Memory B cell (primary cell): ENCODE measurements at regions not wholly inside any gene's neighbourhood (a gene's known extent, or its start where the extent isn't known, plus 50 kb on each side); places are given as distances from the start of the nearest gene placed in this dataset.

Source experiments
- ATAC-seq: fragments of 150-1000 bp; cut with Tn5 transposase; 2 replicates; pipeline ENCODE4 v1.10.0; 2021; ENCODE audit warnings: low read depth, mild to moderate bottlenecking, moderate library complexity
- DNase-seq, 2 donors: peaks; one replicate each; pipeline ENCODE4 v3.0.0; 2022; ENCODE audit warnings: low spot score in 2 of 2
- H3K27ac Mint-ChIP-seq: one replicate; pipeline ENCODE4 v1.8.0; 2022; ENCODE audit warnings: mild to moderate bottlenecking, moderate library complexity, mixed read lengths
- H3K27me3 Mint-ChIP-seq: one replicate; pipeline ENCODE4 v1.8.0; 2022; ENCODE audit warnings: mixed read lengths
- H3K36me3 Mint-ChIP-seq: one replicate; pipeline ENCODE4 v1.8.0; 2022; ENCODE audit warnings: mild to moderate bottlenecking, mixed read lengths
- H3K4me1 Mint-ChIP-seq: one replicate; pipeline ENCODE4 v1.8.0; 2022; ENCODE audit warnings: mixed read lengths
- H3K4me3 Mint-ChIP-seq: one replicate; pipeline ENCODE4 v1.8.0; 2022; ENCODE audit warnings: mild to moderate bottlenecking, moderate library complexity, mixed read lengths
- H3K9me3 Mint-ChIP-seq: one replicate; pipeline ENCODE4 v1.8.0; 2022; ENCODE audit warnings: mixed read lengths

- Mint-ChIP-seq H3K9me3 (no peaks in the 10 kb centered on the region), H3K4me3 (no peak overlapping the region), H3K27ac (no peak overlapping the region), H3K27me3 (peaks cover 9% of the 10 kb centered on the region), H3K36me3 (no peaks in the 10 kb centered on the region), H3K4me1 (no peaks in the 10 kb centered on the region)
- DNase-seq, result no peak
- no peak for ATAC-seq
Measured at GRCh38 chr15:62933386-62933785, 109.2 kb upstream of the TPM1 start.

- peaks cover 13% of the 10 kb centered on the region for H3K27me3 Mint-ChIP-seq
- no peak overlapping the region for H3K27ac Mint-ChIP-seq
- no peaks in the 10 kb centered on the region for H3K36me3 Mint-ChIP-seq
- no peaks in the 10 kb centered on the region for H3K4me1 Mint-ChIP-seq
- H3K4me3 Mint-ChIP-seq, result no peak overlapping the region
- ATAC-seq (no peak), DNase-seq (no peak)
- no peaks in the 10 kb centered on the region for H3K9me3 Mint-ChIP-seq
Measured at GRCh38 chr15:62934236-62934971, 108.1 kb upstream of the TPM1 start.

GRCh38 chr15:62935300-62936081 is 107.1 kb upstream of the TPM1 start:
- Mint-ChIP-seq H3K36me3 (no peaks in the 10 kb centered on the region), H3K9me3 (no peaks in the 10 kb centered on the region), H3K4me1 (no peaks in the 10 kb centered on the region), H3K27me3 (peaks cover 13% of the 10 kb centered on the region), H3K4me3 (no peak overlapping the region), H3K27ac (no peak overlapping the region)
- ATAC-seq (no peak), DNase-seq (no peak)

- DNase-seq, result no peak
- H3K4me1 Mint-ChIP-seq, result no peaks in the 10 kb centered on the region
- no peaks in the 10 kb centered on the region for H3K9me3 Mint-ChIP-seq
- no peak overlapping the region for H3K27ac Mint-ChIP-seq
- no peak overlapping the region for H3K4me3 Mint-ChIP-seq
- no peaks in the 10 kb centered on the region for H3K36me3 Mint-ChIP-seq
- no peak for ATAC-seq
- H3K27me3 Mint-ChIP-seq, result peaks cover 23% of the 10 kb centered on the region
Measured at GRCh38 chr15:62938825-62939224, 103.7 kb upstream of the TPM1 start.

- no peaks in the 10 kb centered on the region for H3K36me3 Mint-ChIP-seq
- H3K9me3 Mint-ChIP-seq, result no peaks in the 10 kb centered on the region
- no peaks in the 10 kb centered on the region for H3K4me1 Mint-ChIP-seq
- no peak overlapping the region for H3K27ac Mint-ChIP-seq
- ATAC-seq (no peak), DNase-seq (no peak)
- H3K4me3 Mint-ChIP-seq, result no peak overlapping the region
- peaks cover 23% of the 10 kb centered on the region for H3K27me3 Mint-ChIP-seq
Measured at GRCh38 chr15:62940093-62940754, 102.3 kb upstream of the TPM1 start.

GRCh38 chr15:62940755-62941361 is 101.7 kb upstream of the TPM1 start:
- Mint-ChIP-seq H3K36me3 (no peaks in the 10 kb centered on the region), H3K4me3 (no peak overlapping the region), H3K9me3 (no peaks in the 10 kb centered on the region), H3K27me3 (peaks cover 20% of the 10 kb centered on the region), H3K27ac (no peak overlapping the region), H3K4me1 (no peaks in the 10 kb centered on the region)
- ATAC-seq (no peak), DNase-seq (no peak)

- Mint-ChIP-seq H3K27ac (no peak overlapping the region), H3K27me3 (peaks cover 23% of the 10 kb centered on the region), H3K9me3 (no peaks in the 10 kb centered on the region), H3K4me3 (no peak overlapping the region), H3K4me1 (no peaks in the 10 kb centered on the region), H3K36me3 (no peaks in the 10 kb centered on the region)
- DNase-seq (no peak), ATAC-seq (no peak)
Measured at GRCh38 chr15:62941699-62942098, 100.8 kb upstream of the TPM1 start.

- Mint-ChIP-seq H3K27me3 (peaks cover 23% of the 10 kb centered on the region), H3K4me3 (no peak overlapping the region), H3K4me1 (no peaks in the 10 kb centered on the region), H3K36me3 (no peaks in the 10 kb centered on the region), H3K27ac (no peak overlapping the region), H3K9me3 (no peaks in the 10 kb centered on the region)
- DNase-seq (no peak), ATAC-seq (no peak)
Measured at GRCh38 chr15:62942428-62942827, 100.1 kb upstream of the TPM1 start.

GRCh38 chr15:62945063-62945462 is 97.5 kb upstream of the TPM1 start:
- Mint-ChIP-seq H3K27ac (no peak overlapping the region), H3K4me3 (no peak overlapping the region), H3K36me3 (no peaks in the 10 kb centered on the region), H3K4me1 (no peaks in the 10 kb centered on the region), H3K27me3 (peaks cover 31% of the 10 kb centered on the region), H3K9me3 (no peaks in the 10 kb centered on the region)
- DNase-seq (no peak), ATAC-seq (no peak)

GRCh38 chr15:62945760-62946159 is 96.8 kb upstream of the TPM1 start:
- H3K4me3 Mint-ChIP-seq, result no peak overlapping the region
- H3K27me3 Mint-ChIP-seq, result peaks cover 29% of the 10 kb centered on the region
- DNase-seq (no peak), ATAC-seq (no peak)
- H3K4me1 Mint-ChIP-seq, result no peaks in the 10 kb centered on the region
- no peaks in the 10 kb centered on the region for H3K36me3 Mint-ChIP-seq
- H3K27ac Mint-ChIP-seq, result no peak overlapping the region
- H3K9me3 Mint-ChIP-seq, result no peaks in the 10 kb centered on the region

GRCh38 chr15:62946940-62947339 is 95.6 kb upstream of the TPM1 start:
- Mint-ChIP-seq H3K9me3 (no peaks in the 10 kb centered on the region), H3K4me1 (no peaks in the 10 kb centered on the region), H3K27ac (no peak overlapping the region), H3K4me3 (no peak overlapping the region), H3K36me3 (no peaks in the 10 kb centered on the region), H3K27me3 (peaks cover 31% of the 10 kb centered on the region)
- DNase-seq (no peak), ATAC-seq (no peak)

- ATAC-seq (no peak), DNase-seq (no peak)
- Mint-ChIP-seq H3K27ac (no peak overlapping the region), H3K36me3 (no peaks in the 10 kb centered on the region), H3K27me3 (peaks cover 34% of the 10 kb centered on the region), H3K4me1 (peaks cover 2% of the 10 kb centered on the region), H3K4me3 (no peak overlapping the region), H3K9me3 (no peaks in the 10 kb centered on the region)
Measured at GRCh38 chr15:62950462-62950931, 92.0 kb upstream of the TPM1 start.

GRCh38 chr15:62951481-62951880 is 91.1 kb upstream of the TPM1 start:
- H3K27me3 Mint-ChIP-seq, result peaks cover 35% of the 10 kb centered on the region
- peaks cover 2% of the 10 kb centered on the region for H3K4me1 Mint-ChIP-seq
- no peak for DNase-seq
- H3K9me3 Mint-ChIP-seq, result no peaks in the 10 kb centered on the region
- H3K36me3 Mint-ChIP-seq, result no peaks in the 10 kb centered on the region
- H3K27ac Mint-ChIP-seq, result no peak overlapping the region
- ATAC-seq, result no peak
- no peak overlapping the region for H3K4me3 Mint-ChIP-seq

- no peaks in the 10 kb centered on the region for H3K36me3 Mint-ChIP-seq
- peaks cover 2% of the 10 kb centered on the region for H3K4me1 Mint-ChIP-seq
- DNase-seq (no peak), ATAC-seq (no peak)
- no peak overlapping the region for H3K4me3 Mint-ChIP-seq
- peaks cover 30% of the 10 kb centered on the region for H3K27me3 Mint-ChIP-seq
- H3K9me3 Mint-ChIP-seq, result no peaks in the 10 kb centered on the region
- H3K27ac Mint-ChIP-seq, result no peak overlapping the region
Measured at GRCh38 chr15:62953021-62953420, 89.5 kb upstream of the TPM1 start.
